ENCODE measurements at regions not wholly inside any gene's neighbourhood (a gene's known extent, or its start where the extent isn't known, plus 50 kb on each side); places are given as distances from the start of the nearest gene placed in this dataset.
"Not testable (repeated sequence)": the region's sequence is repeated elsewhere in the genome, so short reads cannot be mapped to it uniquely, and the experiment has no call there.

DNA sequence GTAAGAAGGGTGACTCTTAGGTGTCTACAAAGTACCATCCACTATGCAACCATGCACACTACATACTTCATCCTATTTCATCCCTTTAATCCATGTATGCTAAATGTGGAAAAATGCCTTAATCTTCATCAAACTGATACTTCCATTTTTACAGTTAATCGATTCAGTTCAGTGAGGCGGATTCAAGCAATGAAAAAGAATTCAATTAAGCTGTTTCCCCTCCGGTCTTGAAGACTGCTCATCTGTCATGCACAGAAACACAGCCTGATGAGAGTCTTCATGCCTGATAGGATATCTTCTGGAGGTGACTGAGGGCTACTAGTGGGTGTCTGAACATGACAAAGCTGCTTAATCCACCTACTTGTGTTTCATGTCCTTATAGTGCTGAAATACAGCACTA lies 270.6 kb upstream of the ALCAM start:
- no peak for DNase-seq

DNA sequence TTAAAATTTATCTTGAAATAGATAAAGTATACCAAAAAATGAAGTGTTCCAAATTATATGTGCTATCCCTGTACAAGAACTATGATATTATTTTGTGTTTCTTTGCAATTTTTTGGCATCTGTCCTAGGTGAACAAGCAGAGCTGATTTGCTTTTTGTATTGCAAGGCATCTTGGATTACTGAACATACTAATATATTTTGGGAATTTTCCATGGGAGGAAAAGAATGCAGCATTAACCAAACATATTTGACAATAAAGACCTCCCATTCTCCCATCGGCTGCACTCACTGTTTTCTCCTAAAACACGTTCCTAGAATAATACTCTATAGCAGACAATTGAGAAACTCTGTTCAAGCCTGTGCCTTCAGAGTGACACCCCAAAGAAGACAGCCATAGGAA lies 265.1 kb upstream of the ALCAM start:
- no peak for DNase-seq

GRCh38 chr3:105103139-105103538 lies 263.6 kb upstream of the ALCAM start:
- DNase-seq: no peak

DNA sequence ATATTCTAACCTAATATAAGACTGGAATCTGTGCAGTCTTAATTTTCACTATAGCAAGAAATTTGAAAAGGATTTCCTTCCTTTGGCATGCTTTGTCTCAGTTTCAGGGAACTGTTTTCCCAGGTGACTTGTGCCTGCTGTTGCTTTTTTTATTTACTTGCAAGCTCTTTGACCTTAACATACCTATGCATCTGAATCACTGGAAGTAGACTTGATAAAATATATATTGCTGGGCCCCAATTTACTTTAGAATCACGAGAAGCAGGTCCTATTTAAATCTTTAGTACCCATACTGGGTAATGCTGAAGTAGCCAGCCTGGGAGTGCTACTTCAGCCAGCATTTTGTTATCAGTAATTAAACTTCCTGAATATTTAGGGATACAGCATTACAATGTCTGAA lies 257.9 kb upstream of the ALCAM start:
- DNase-seq: no peak

DNA sequence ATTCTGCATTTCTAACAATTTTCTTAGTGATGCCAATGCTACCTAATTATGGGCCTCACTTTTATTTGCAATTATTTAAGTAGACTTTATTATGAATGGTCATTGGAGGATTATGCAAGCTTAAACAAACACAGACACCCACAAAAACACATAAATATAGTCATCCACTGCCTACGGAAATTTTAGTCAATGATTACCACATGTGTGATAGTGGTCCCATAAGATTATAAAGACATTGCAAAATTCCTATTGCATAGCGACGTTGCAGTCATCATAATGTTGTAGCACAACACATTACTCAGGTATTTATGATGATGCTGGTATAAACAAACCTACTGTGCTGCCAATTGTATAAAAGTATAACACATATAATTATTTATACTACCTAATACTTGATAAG lies 247.8 kb upstream of the ALCAM start:
- DNase-seq: no peak

GRCh38 chr3:105119801-105120340 lies 246.8 kb upstream of the ALCAM start:
- DNase-seq: no peak

DNA sequence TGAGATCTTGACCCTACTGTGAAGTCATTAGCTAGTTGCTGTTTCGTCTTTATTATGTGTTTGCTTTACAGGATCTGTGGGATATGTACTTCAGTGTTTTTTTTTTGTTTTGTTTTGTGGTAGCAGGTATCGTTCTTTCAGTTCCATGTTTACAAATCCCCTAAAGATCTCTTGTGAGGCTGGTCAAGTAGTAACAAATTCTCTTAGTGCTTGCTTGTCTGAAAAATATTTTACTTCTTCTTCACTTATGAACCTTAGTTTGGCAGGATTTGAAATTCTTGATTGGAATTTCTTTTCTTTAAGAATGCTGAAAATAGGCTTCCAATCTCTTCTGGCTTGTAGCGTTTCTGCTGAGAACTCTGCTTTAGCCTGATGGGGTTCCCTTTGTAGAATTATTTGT lies 235.8 kb upstream of the ALCAM start:
- no peak for DNase-seq

- no peak for DNase-seq
These were observed 228.8 kb upstream of the ALCAM start for GRCh38 chr3:105137911-105138310.

DNA sequence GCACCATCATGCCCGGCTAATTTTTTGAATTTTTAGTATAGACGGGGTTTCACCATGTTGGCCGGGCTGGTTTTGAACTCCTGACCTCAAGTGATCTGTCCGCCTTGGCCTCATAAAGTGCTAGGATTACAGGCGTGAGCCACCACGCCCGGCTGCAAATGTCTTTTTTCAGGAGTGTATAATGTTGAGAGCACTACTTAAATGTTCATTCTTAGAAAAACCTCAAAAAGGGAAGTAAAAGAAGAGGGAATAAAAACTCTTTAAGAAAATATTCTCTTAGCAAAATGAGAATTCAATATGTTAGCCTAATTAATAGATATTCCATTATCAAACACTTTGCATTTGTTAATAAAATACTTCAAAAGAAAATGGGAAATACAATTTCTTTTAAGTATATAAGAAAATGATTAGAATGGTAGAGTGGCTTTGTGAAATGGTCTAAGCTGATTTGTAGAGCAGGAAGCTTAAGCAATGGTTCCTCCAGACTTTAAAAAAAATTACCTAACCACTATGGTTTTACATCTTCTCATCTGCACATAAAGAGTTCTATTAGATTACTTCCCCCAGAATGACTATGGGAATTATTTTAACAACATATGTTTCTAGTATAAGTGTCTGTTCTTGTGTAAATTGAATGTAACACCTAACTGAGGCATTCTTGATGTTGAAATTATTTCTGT lies 226.7 kb upstream of the ALCAM start:
- DNase-seq: no peak

DNA sequence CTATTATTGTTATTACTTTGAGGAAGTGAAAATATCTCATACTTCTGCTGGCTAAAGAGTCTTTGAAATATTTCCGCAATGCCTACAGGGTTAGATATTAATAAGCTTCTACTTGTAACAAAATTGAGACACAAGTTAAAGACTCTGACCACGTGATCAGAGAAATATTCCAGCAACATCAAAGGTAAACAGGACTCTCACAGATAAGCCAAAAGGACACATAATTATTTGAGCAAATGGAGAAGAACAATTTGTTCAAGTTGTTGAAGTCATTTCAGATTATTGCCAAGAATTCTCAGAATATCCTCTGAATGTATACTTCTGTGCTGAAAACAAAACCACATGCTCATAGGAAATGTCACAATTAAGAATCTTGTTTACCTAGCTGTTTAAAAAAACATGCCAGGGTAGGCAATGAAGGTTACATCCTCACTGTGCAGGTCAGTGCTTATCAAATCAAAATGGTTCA lies 225.8 kb upstream of the ALCAM start:
- DNase-seq: no peak

- no peak for DNase-seq
These were observed 221.9 kb upstream of the ALCAM start for GRCh38 chr3:105144837-105145236.

- DNase-seq: no peak
These were observed 221.2 kb upstream of the ALCAM start for GRCh38 chr3:105145511-105145910.

DNA sequence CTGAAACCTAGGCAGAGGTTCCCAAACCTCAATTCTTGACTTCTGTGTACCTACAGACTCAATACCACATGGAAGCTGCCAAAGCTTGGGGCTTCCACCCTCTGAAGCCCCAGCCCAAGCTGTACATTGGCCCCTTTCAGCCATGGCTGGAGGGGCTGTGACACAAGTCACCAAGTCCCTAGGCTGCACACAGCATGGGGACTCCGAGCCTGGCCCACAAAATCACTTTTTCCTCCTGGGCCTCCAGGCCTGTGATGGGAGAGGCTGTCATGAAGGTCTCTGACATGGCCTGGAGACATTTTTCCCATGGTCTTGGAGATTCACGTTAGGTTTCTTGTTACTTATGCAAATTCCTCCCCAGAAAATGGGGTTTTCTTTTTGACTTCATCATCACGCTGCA lies 217.5 kb upstream of the ALCAM start:
- not testable (repeated sequence) for DNase-seq

- DNase-seq: no peak
These were observed 213.7 kb upstream of the ALCAM start for GRCh38 chr3:105152987-105153386.

- no peak for DNase-seq
These were observed 212.0 kb upstream of the ALCAM start for GRCh38 chr3:105154692-105155091.

DNA sequence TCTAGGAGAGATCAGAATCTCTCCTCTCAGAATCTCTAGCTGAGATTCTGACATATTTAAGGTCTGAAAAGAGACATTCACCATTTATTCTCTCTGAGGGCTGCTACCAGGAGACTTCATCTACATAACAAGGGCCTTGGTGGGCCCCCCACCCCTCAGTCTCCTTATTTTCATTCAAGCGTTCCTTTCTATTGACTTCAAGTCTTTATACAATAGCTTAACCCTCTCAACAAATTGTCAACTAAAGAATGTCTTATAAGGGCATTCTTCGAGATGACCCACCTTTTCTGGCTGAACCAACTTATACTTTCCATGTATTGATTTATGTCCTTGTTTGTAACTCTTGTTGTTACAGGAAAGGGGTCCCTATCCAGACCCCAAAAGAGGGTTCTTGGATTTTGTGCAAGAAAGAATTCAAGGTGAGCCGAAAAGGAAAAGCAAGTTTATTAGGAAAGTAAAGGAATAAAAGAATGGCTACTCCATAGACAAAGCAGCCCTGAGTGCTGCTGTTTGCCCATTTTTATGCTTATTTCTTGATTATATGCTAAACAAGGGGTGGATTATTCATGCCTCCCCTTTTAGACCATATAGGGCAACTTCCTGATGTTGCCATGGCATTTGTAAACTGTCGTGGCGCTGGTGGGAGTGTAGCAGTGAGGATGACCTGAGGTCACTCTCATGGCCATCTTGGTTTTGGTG lies 209.5 kb upstream of the ALCAM start:
- DNase-seq: no peak

DNA sequence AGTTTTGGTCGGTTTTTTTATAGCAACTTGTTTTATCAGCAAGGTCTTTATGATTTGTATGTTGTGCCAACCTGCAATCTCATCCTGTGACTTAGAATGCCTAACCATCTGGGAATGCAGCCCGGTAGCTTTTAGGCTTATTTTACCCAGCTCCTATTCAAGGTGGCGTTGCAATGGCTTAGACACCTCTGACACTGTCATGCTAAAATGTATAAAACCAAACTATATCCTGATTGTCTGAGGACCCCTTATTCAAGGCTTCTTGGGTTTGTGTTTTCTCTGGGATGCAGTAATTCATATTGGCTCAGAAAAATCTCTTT lies 209.0 kb upstream of the ALCAM start:
- no peak for DNase-seq

- DNase-seq: no peak
These were observed 208.4 kb upstream of the ALCAM start for GRCh38 chr3:105158286-105158685.

DNA sequence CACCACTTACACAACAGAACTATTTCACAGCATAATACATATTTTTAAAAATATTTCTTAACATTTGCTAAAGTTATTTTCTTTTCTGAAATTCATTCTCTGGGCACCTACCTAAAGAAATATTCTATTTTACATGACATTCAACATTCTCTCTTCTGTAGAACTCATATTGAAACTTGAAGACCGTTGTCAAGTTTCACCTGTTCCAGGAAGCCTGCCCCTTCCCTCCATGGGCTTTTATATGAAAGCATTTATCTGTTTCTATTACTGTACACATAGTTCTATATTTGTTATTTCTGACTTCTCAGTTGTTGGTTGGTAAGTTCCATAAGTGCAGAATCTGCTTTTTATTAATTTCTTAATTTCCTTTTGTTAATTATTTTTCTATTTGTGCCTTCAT lies 204.3 kb upstream of the ALCAM start:
- no peak for DNase-seq

DNA sequence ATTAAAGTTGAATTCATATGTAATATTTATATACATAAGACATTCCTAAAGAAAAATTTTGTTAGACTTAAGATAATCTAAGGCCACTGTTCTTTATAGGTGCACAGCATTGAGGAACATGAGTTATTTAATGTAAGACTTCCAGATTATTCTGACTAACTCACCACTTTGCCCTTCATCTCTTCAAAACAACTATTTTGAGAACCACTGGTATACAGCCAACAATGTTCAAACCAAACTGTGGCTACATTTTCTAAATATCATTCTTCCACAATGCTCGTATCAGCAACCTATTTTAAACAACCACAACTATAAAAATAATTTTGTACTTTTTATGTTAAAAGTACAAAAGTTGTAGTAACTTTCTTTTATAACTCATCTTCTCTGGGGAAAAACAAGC lies 199.8 kb upstream of the ALCAM start:
- DNase-seq: no peak

DNA sequence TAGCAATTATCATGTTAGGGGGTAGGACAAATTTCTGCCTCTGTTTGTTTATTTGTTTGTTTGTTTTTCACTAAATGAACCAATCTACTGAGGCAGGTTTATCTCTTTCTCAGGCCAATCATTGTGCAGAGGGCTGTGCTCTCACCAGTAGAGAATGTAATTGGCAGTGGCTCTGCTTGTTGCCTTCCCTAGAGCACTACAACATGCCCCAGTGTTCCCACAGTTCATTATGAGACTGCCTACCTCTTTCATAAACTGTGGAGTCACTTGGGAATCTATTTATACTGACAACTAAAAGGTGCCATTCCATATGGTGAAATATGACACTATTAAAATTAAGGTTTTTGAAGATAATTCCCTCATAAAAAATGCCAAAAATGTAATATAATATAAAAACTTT lies 196.3 kb upstream of the ALCAM start:
- DNase-seq: no peak

GRCh38 chr3:105174017-105174615 lies 192.6 kb upstream of the ALCAM start:
- no peak for DNase-seq

GRCh38 chr3:105177576-105177975 lies 189.1 kb upstream of the ALCAM start:
- DNase-seq: no peak

DNA sequence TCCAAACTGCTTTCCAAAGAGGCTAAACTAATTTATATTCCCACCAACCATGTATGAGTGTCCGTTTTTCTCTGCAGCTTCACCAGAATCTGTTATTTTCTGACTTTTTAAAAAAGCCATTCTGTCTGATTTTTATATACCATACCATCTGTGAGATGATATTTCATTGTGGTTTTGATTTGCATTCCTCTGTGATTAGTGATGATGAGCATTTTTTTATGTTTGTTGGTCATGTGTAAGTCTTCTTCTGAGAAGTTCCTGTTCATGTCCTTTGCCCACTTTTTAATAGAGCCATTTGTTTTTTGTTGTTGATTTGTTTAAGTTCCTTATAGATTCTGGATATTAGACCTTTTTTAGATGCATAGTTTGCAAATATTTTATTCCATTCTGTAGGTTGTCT lies 179.4 kb upstream of the ALCAM start:
- DNase-seq: no peak
